AG10803 (cell line): ENCODE measurements at regions not wholly inside any gene's neighbourhood (a gene's known extent, or its start where the extent isn't known, plus 50 kb on each side); places are given as distances from the start of the nearest gene placed in this dataset.

Source experiments
- DNase-seq: peaks from one replicate; pipeline ENCODE4 v3.0.0; 2010; ENCODE audit warnings: low read depth
- H3K4me3 ChIP-seq: 2 replicates; pipeline ENCODE4 v1.5.1; 2011; ENCODE audit warnings: mild to moderate bottlenecking, low read length, control low read depth
- TF ChIP-seq, protein P1 (sequence below): conservative IDR thresholded peaks from 2 replicates; pipeline ENCODE4 v1.5.1; 2011; ENCODE audit warnings: mild to moderate bottlenecking, low read length, control low read depth, inconsistent platforms

GRCh38 chr4:132642016-132642817 is 506.9 kb upstream of the PCDH10 start:
- TF ChIP-seq, protein P1, sequence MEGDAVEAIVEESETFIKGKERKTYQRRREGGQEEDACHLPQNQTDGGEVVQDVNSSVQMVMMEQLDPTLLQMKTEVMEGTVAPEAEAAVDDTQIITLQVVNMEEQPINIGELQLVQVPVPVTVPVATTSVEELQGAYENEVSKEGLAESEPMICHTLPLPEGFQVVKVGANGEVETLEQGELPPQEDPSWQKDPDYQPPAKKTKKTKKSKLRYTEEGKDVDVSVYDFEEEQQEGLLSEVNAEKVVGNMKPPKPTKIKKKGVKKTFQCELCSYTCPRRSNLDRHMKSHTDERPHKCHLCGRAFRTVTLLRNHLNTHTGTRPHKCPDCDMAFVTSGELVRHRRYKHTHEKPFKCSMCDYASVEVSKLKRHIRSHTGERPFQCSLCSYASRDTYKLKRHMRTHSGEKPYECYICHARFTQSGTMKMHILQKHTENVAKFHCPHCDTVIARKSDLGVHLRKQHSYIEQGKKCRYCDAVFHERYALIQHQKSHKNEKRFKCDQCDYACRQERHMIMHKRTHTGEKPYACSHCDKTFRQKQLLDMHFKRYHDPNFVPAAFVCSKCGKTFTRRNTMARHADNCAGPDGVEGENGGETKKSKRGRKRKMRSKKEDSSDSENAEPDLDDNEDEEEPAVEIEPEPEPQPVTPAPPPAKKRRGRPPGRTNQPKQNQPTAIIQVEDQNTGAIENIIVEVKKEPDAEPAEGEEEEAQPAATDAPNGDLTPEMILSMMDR = no peak
- no peak for DNase-seq
- no peak overlapping the region for H3K4me3 ChIP-seq

DNA sequence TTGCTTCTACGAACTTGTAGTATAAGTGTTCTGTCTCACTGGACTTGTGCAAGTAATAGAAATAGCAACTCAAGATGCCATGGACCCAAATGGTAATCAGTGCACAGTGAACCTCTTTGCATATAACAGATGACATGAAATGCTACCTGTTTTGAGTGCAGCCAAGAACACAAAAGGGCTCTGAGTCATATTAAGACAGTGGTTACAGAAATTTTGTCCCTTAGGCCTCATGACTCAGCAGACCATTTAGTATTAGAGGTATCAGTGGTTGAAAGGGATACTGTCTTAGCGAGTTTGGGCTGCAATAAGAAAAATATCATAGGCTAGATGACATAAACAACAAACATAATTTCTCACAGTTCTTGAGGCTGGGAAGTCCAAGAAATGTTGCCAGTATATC is 502.9 kb upstream of the PCDH10 start:
- DNase-seq = no peak
- H3K4me3 ChIP-seq = no peak overlapping the region
- TF ChIP-seq, protein P1 = no peak

GRCh38 chr4:132651196-132651595 is 497.9 kb upstream of the PCDH10 start:
- TF ChIP-seq, protein P1 = no peak
- H3K4me3 ChIP-seq = no peak overlapping the region
- DNase-seq = no peak

DNA sequence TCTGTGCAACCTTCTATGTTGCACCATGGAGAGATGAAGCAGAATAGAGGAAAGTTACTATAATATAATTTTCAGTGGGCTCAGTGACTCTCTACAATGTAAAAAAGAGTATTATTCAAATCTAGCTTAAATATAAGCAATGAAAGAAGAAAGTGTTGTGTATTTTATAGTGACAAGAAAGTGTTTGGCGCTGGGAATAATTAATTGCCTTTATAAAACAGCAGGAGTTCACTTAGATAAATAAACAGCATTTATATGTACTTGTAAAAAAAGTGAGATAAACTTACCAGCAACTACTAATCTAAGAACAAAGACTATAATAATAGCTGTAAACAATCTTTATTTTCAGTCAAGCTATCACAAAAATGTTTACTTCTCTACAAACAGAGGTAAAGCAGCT is 488.9 kb upstream of the PCDH10 start:
- DNase-seq = no peak
- no peak overlapping the region for H3K4me3 ChIP-seq
- TF ChIP-seq, protein P1 = no peak

- no peak for DNase-seq
- TF ChIP-seq, protein P1 = no peak
These were observed 486.6 kb upstream of the PCDH10 start for GRCh38 chr4:132662456-132662855.

GRCh38 chr4:132669786-132670185 is 479.3 kb upstream of the PCDH10 start:
- TF ChIP-seq, protein P1 = no peak
- no peak for DNase-seq
- no peak overlapping the region for H3K4me3 ChIP-seq

More at GRCh38 chr4:132662456-132662855, 486.6 kb upstream of the PCDH10 start:
- no peak overlapping the region for H3K4me3 ChIP-seq

DNA sequence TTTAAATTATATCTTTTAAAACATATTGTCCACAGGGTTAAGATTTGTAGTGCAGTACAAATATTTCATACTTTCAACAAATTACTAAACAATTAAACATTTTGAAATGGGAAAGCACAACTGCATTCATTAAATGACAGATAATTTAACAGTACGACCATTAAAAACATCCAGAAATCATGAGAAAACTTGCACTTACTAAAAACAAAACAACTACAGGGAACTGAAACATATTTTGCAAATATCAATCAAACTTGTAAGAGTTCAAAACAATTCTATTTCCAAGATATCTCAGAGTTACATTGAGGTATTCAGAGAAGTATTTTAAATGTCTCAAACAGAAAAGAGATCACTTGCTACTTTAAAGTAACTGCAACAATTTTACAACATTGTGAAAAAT is 478.5 kb upstream of the PCDH10 start:
- no peak for DNase-seq
- TF ChIP-seq, protein P1 = no peak
- H3K4me3 ChIP-seq = no peak overlapping the region
